HG03378 (cell line): ENCODE measurements at regions not wholly inside any gene's neighbourhood (a gene's known extent, or its start where the extent isn't known, plus 50 kb on each side); places are given as distances from the start of the nearest gene placed in this dataset.

ENCODE experiments used
- ATAC-seq: cut with Tn5 transposase; IDR thresholded peaks from one replicate; pipeline ENCODE4 v1.9.1; 2021; ENCODE audit warnings: mild to moderate bottlenecking, moderate library complexity; ENCODE audit not compliant: unreplicated experiment

DNA sequence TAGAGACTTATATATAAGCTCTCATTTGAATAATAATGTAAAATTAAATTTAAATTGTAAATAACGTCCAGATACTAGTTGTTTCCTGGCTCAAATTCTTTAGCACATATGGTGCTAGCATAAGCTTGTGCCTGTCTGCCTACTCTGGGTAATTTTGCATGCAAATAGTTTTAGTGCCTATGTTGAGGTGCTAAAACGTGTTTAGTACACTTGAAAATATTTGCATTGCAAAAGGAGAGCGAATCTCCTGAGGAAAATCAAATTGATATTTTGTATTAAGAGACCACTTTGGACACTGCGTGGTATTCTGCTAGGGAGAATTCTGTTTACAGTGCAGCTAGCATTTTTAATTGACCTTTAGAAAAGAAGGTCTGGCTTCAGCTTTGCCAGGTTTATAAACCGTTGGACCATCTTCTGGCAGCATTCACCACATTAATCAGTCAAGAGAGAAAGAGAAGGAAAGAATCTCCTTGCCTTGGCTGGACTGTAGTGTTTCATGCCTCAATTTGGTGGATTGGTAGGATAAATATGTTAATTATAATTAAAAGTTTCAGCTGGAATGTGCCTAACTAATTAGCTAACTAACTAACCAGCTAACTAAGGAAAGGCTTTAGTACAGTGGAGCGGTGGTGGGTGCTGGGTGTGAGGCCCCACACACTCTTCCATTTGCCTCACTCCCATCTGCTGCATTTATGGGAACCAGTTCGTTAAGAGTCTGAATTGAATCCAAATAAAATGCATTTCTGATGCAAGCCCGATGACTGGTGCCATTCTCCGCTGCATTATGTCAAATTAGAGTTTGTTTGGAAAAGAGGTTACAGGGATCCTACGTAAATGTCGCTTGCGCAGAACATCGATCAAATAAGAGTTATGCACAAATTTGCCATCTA is 150.1 kb upstream of the MPDZ start:
- ATAC-seq, result no peak

DNA sequence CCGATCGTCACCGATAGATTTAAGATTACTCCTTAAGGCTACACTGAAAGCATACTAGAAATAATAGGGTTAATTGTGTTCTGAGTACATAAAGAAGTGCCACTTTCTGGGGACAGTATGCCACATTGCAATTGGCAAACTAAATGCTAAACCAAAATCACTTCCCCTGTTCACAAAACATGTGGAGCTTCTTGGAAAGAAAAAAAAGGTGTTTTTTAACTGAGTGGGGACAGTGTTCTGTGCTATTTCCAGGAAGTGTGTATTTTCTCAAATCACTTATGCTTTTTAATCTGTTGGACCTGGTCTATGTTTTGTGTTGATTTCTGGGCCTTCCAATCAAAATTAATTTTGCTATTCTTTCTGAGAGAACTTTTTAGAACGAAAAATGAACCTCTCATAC is 149.3 kb upstream of the MPDZ start:
- no peak for ATAC-seq

DNA sequence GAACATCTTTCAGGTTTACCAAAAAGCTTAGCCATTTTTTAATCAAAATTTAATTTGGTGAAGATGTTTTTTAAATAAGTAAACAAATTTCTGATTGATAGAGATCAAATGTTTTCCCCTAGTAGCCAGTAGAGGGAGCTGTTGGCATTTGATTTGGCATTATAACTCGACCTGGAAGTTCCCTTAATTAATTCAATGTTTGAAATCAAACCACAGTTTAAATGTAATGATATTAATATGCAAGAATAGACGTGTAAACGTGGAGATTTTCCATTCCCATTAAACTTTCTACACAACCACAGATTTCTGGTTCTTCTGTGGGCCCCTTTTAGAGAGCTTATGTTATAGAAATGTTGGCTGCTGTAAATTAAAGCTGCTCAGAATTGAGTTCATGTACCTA is 148.1 kb upstream of the MPDZ start:
- no peak for ATAC-seq

GRCh38 chr9:13426606-13427005 is 147.1 kb upstream of the MPDZ start:
- no peak for ATAC-seq

DNA sequence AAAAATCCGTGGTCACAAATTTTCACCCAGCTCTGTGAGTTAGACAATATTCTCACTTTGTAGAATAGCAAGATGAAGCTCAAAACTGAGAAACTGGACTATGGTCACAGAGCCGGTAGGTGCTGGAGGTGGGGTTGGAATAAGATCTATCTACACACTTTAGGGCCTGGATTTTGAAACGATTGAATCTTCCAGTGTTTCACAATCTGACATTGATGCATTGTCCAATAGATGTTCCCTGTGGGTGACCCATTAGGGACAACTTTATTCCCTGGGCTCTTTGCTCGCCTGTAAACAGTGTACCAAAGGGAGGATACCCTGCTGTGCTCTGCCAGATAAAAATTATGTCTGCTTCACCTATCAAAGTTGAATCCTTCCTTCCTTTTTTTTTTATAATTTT is 145.4 kb upstream of the MPDZ start:
- ATAC-seq, result no peak

DNA sequence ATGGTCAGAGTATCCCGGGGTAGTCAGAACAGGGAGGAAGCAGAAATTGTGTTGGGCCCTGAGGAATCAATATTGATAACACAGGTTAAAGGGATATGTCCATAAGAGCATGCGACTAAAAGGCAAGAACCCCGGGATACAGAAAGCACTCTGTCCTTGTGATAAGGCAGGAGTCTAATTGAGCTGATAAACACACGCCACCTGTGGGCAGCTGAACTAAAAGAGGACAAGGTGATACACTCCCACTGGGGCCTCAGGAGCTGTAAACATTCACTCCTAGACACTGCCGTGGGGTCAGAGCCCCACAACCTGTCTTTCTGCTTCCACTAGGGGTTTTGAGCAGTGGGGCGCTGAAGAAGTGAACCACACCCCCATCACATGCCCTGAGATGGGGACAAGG is 144.7 kb upstream of the MPDZ start:
- no peak for ATAC-seq

DNA sequence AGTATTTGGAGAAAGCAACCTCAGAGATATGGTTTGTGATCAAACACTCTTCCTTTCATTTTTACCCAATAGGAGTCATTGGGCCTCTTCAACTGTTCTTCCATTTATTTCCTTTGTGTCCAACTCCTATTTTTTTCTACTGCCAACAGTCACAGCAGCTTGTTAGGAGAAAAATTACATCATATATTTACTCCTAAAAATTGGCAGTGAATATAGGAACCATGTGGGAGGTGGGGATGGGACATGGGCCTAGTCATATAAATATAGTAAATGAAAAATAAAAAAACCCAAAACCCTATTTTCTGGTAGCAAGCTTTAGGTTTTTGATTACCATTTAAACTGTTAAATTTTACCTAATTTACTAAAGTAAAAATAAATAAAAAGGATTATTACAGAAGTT is 134.9 kb upstream of the MPDZ start:
- ATAC-seq, result no peak

DNA sequence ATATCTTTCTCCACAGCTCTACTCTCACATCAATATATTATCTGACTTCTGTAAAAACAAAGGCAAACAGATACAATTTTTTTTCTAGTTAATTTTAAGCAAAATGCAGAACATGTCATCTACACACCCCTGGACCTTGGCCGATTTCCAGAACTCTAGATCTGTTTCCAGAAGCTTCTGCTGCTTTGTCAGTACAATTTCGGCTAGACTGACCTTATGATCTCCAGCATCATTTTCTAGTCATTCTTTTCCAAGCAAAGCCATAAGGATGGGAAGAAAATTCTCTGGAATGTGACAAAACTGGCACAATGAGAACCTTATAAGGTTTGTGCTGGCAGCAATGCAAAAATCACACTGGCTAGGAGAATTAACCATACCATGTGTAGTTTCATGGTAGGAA is 132.8 kb upstream of the MPDZ start:
- ATAC-seq, result no peak

DNA sequence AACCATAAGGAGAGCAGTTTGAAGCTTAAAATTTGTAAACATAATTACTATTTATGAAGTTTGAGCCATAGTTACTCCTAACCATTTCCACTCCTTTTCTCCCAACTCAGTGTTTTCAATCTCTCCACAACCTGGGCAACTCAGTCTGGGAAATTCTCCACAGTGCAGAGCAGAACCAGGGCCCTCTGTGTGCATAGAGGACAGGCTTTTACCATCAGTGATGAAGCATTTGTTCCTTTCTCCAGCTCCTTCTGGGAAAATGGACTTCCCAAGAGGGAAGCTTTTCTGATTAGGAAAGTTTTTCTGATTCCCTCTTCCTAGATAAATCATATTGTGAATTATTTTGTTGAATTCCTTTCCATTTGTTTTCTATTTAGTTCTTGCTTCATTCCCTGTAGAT is 132.3 kb upstream of the MPDZ start:
- ATAC-seq, result no peak

GRCh38 chr9:13410566-13411031 is 131.1 kb upstream of the MPDZ start:
- no peak for ATAC-seq

DNA sequence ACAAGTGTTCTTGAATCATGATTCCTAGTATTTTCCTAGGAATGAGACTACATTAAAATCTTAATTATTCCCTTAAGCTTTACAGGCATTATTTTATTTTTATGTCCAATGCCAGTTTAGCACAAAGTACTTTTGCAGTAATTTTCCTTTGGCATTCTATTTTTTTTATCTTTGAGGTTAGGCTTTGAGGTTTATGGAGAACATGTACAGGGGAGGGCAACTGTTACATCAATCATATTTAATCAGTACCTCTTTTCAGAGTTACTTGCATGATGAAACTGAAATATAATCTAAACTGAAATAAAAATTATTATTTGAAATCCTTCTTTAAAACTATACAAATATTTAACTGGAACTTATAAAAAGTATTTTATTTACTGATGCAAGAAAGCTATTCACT is 118.2 kb upstream of the MPDZ start:
- no peak for ATAC-seq

DNA sequence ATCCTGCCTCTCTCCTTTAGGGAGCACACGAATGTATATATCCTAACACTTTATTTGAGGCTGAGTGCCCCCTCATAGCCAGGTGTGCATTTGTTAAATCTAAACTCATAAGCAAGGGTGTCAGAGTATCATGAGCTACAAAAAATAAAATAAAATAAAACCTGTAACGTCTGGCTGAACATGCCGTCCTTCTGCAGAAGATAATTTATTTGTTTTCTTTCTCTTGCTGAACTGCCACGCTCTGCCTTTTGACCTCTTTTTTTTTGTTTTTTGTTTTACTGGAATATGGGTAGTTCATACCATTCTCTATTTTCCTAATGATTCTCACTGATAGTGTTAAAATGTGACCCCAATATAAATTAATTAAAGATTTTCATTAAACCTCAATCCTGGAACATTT is 117.7 kb upstream of the MPDZ start:
- no peak for ATAC-seq

GRCh38 chr9:13396418-13396817 is 116.9 kb upstream of the MPDZ start:
- no peak for ATAC-seq

DNA sequence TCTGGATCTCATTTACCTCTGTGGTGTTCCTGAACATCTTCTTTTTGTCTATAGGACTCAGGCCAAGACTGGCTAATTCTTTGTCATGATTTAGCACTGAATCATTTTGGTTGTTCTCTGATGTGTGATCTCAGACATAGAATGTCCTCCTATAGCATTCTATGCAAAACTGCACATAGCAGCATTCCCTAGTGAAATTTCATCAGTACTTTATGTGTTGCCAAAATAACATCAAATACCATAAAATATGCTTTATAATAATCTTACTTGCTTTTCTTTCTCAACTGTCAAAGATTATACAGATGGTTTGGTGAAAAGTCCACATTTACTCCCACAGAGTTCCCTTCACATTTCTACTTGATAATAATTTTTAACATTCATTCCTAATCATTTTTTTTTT is 115.7 kb upstream of the MPDZ start:
- ATAC-seq, result no peak

DNA sequence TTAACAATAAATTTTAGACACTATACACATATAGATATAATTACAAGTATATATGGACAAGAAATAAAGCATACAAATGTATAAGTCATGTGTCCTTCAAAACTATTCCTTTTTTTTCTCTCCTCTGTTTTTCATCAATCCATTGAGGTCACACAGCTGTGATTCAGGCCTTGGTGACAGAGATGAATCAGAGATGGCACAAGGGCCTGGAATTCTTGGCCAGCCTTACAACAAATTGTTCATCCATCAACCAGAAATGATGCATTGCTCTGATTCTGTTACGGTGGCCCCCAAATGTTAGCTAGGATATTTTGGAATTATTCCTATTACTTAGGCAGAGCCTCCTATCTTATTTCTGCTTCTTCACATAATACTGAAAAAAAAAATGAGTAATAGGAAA is 108.7 kb upstream of the MPDZ start:
- no peak for ATAC-seq

DNA sequence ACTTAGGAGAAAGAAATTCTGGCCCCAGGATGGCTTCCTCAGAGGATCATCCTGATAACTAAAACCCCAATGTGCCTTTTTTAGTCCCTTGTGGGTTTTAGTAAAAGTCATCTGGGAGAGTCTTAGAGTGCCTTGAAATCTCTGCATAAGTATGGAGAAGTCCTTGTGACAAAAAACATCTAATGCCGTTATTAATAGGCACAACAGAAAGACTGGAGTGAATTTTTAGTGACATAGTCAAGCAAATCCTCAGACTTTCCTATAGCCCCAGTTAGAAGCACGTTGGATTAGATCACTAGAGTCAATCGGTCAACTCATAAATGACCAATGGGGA is 108.2 kb upstream of the MPDZ start:
- no peak for ATAC-seq

- ATAC-seq, result no peak
These were observed 107.6 kb upstream of the MPDZ start for GRCh38 chr9:13386935-13387733.

DNA sequence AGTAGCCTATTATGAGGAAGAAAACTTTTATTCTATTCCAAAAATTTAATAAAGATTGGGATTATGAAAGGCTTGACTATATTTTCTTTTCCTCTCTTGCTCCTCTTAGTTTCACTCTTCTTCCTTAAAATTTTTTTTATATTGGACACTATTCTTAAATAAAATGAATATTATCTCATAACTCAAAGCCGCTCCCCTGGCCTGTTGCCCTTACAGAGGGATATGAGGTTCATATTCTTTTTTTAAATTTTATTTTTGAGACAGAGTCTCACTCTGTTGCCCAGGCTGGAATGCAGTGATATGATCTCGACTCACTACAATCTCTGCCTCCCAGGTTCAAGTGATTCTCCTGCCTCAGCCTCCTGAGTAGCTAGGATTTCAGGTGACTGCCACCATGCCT is 106.8 kb upstream of the MPDZ start:
- ATAC-seq, result no peak

- no peak for ATAC-seq
These were observed 104.4 kb upstream of the MPDZ start for GRCh38 chr9:13383855-13384254.

DNA sequence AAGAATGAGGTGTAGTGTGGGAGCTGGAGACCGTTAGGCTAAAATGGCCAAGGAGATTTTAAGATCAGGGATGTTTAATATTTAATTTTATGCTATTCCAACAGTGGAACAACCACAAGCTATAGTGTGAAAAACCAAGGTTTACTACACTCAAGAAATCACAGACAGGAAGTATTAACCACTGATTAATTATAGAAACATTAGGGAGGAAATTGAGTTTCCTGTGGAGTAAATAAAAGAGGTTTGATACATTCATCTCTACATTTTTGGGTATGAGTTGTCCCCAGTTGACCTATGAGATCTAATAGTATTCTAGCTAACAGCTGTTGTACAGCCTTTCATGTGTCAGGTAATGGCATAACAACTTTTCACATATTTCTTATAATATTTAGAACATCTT is 103.7 kb upstream of the MPDZ start:
- ATAC-seq, result no peak

DNA sequence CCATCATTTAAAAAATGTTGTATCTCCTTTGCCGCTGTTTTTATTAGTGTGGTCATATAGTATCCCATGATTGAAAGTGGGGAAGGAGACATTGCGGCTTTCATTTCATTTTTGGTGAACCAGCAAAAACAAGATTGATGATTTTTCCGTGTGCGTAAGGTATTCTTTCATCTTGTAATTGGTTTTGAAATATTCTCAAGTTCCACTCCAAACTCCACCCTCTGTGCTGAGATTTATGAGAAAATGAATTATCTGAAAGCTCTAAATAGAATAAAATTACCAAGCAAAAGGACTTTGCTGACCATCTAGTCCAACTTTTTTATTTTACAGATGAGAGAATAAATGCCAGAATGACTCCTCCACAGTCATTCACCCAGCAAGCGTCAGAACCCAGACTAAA is 103.1 kb upstream of the MPDZ start:
- no peak for ATAC-seq

GRCh38 chr9:13380903-13381302 is 101.4 kb upstream of the MPDZ start:
- ATAC-seq, result no peak
